ENCODE measurements at regions not wholly inside any gene's neighbourhood (a gene's known extent, or its start where the extent isn't known, plus 50 kb on each side); places are given as distances from the start of the nearest gene placed in this dataset.

DNA sequence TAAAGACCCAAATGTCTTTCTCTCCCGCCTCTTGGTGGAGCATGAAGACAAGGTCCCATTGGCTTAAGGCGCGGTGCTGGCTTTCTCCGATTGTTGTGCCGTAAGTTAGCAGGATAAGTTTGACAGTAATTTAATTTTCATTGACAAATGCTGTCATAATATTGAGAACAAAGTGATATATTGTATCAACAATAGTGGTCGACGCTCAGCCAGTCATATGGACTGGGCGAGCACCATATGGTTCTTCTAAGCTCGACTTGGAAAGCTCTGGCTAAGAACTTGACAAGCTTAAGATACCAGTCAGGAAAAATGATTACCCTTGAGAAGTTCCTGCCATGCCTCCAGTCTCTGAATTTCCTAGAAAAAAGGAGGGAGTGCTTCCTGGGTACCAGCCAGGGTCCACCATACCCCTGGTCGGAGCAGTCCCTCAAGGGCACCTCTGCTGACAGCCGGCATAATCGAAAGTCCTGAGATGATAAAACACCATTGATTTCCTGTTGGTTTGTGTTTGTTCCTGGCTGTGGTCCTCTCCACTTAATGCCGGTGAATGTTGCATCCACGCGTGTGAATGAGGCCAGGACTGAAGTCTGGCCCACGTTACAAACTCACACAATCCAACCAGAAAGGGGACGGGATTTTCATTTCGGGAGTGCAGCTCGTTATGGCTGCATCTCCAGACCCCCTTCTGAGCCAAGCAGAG is 262.1 kb downstream of the ZNF536 start:
- WGBS (ENCODE audit: insufficient coverage): 94% methylated on average over 11 of the region's 19 CpGs
- DNase-seq: no peak
- no peak overlapping the region for H3K27ac Mint-ChIP-seq

GRCh38 chr19:30631033-30631370 is 258.8 kb downstream of the ZNF536 start:
- H4K20me1 ChIP-seq (ENCODE audit: insufficient read depth, low read length): no peaks in the 10 kb centered on the region
- no peaks in the 10 kb centered on the region for H3K36me3 Mint-ChIP-seq
- H3K9ac ChIP-seq (ENCODE audit: insufficient read depth, low read length, poor library complexity, severe bottlenecking): no peak overlapping the region
- WGBS (ENCODE audit: insufficient coverage): 95% methylated on average over 12 of the region's 12 CpGs
- no peaks in the 10 kb centered on the region for H3K36me3 ChIP-seq (replicated peaks in 1 of 2; ENCODE audit: control insufficient read depth in 1 of 2, insufficient read depth in 2 of 2, low read length in 2 of 2)
- no peak overlapping the region for H3K4me3 ChIP-seq (replicated peaks in 1 of 3; ENCODE audit: low read depth in 2 of 3, low read length in 3 of 3)
- H3K9me3 Mint-ChIP-seq: peaks cover 0 to 11% (median 0%) of the 10 kb centered on the region in 7 donors
- H3K9me3 ChIP-seq (replicated peaks in 1 of 2; ENCODE audit: control insufficient read depth in 1 of 2, insufficient read depth in 1 of 2, low read length in 2 of 2): peaks cover 0 to 3% of the 10 kb centered on the region in 2 donors
- TF ChIP-seq, protein P1, sequence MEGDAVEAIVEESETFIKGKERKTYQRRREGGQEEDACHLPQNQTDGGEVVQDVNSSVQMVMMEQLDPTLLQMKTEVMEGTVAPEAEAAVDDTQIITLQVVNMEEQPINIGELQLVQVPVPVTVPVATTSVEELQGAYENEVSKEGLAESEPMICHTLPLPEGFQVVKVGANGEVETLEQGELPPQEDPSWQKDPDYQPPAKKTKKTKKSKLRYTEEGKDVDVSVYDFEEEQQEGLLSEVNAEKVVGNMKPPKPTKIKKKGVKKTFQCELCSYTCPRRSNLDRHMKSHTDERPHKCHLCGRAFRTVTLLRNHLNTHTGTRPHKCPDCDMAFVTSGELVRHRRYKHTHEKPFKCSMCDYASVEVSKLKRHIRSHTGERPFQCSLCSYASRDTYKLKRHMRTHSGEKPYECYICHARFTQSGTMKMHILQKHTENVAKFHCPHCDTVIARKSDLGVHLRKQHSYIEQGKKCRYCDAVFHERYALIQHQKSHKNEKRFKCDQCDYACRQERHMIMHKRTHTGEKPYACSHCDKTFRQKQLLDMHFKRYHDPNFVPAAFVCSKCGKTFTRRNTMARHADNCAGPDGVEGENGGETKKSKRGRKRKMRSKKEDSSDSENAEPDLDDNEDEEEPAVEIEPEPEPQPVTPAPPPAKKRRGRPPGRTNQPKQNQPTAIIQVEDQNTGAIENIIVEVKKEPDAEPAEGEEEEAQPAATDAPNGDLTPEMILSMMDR (IDR thresholded peaks at IDR 0.05): no peak
- H2AFZ ChIP-seq (ENCODE audit: insufficient read depth, low read depth, low read length, poor library complexity, severe bottlenecking): no peak overlapping the region
- H3K27ac ChIP-seq (ENCODE audit: low read depth in 1 of 2, low read length in 2 of 2): no peak overlapping the region
- no peak overlapping the region for H3K27ac Mint-ChIP-seq
- H3K4me1 ChIP-seq (ENCODE audit: control insufficient read depth in 1 of 2, insufficient read depth in 2 of 2, low read length in 2 of 2): no peaks in the 10 kb centered on the region
- no peak overlapping the region for H3K4me3 Mint-ChIP-seq
- intact Hi-C loops (cut with micrococcal nuclease): no loop called here
- no peaks in the 10 kb centered on the region for H3K4me1 Mint-ChIP-seq
- H3K4me2 ChIP-seq (replicated peaks; ENCODE audit: extremely low read depth, low read length, poor library complexity, severe bottlenecking): no peak overlapping the region
- DNase-seq: no peak
- no peaks in the 10 kb centered on the region for H3K79me2 ChIP-seq (ENCODE audit: insufficient read depth, low read length)
- no peaks in the 10 kb centered on the region for H3K27me3 ChIP-seq (ENCODE audit: control insufficient read depth in 2 of 2, insufficient read depth in 2 of 2, low read length in 2 of 2)
- peaks cover 0 to 2% (median 2%) of the 10 kb centered on the region in 3 donors for H3K27me3 Mint-ChIP-seq (ENCODE audit: low read depth in 3 of 3)

More for the DNA sequence above, 262.1 kb downstream of the ZNF536 start:
- intact Hi-C loops (cut with micrococcal nuclease): no loop called here
- no peaks in the 10 kb centered on the region for H3K36me3 ChIP-seq (replicated peaks in 1 of 2; ENCODE audit: control insufficient read depth in 1 of 2, insufficient read depth in 2 of 2, low read length in 2 of 2)
- H3K9me3 Mint-ChIP-seq: peaks cover 0 to 8% (median 4%) of the 10 kb centered on the region in 7 donors
- H3K4me3 Mint-ChIP-seq: no peak overlapping the region
- no peak overlapping the region for H2AFZ ChIP-seq (ENCODE audit: insufficient read depth, low read depth, low read length, poor library complexity, severe bottlenecking)
- no peak overlapping the region for H3K9ac ChIP-seq (ENCODE audit: insufficient read depth, low read length, poor library complexity, severe bottlenecking)
- H3K27me3 Mint-ChIP-seq (ENCODE audit: low read depth in 3 of 3): peaks cover 0 to 4% (median 0%) of the 10 kb centered on the region in 3 donors
- peaks cover 0 to 7% of the 10 kb centered on the region in 2 donors for H3K9me3 ChIP-seq (replicated peaks in 1 of 2; ENCODE audit: control insufficient read depth in 1 of 2, insufficient read depth in 1 of 2, low read length in 2 of 2)
- no peaks in the 10 kb centered on the region for H3K27me3 ChIP-seq (ENCODE audit: control insufficient read depth in 2 of 2, insufficient read depth in 2 of 2, low read length in 2 of 2)
- TF ChIP-seq, protein P1 (IDR thresholded peaks at IDR 0.05): no peak
- no peak overlapping the region for H3K4me2 ChIP-seq (replicated peaks; ENCODE audit: extremely low read depth, low read length, poor library complexity, severe bottlenecking)
- no peaks in the 10 kb centered on the region for H3K4me1 Mint-ChIP-seq
- no peaks in the 10 kb centered on the region for H3K36me3 Mint-ChIP-seq
- no peaks in the 10 kb centered on the region for H4K20me1 ChIP-seq (ENCODE audit: insufficient read depth, low read length)
- no peaks in the 10 kb centered on the region for H3K4me1 ChIP-seq (ENCODE audit: control insufficient read depth in 1 of 2, insufficient read depth in 2 of 2, low read length in 2 of 2)
- no peak overlapping the region for H3K27ac ChIP-seq (ENCODE audit: low read depth in 1 of 2, low read length in 2 of 2)
- H3K79me2 ChIP-seq (ENCODE audit: insufficient read depth, low read length): no peaks in the 10 kb centered on the region
- no peak overlapping the region for H3K4me3 ChIP-seq (replicated peaks in 1 of 3; ENCODE audit: low read depth in 2 of 3, low read length in 3 of 3)
